ENCODE measurements at regions not wholly inside any gene's neighbourhood (a gene's known extent, or its start where the extent isn't known, plus 50 kb on each side); places are given as distances from the start of the nearest gene placed in this dataset.

- no peak overlapping the region for H3K27ac ChIP-seq
- WGBS (ENCODE audit: low lambda C conversion rate, missing lambda C conversion rate): 65% methylated on average over 6 of the region's 6 CpGs
- no peak overlapping the region for H3K4me3 ChIP-seq
Measured at GRCh38 chr5:109922381-109922995, 232.8 kb downstream of the MAN2A1 start.

GRCh38 chr5:109923205-109923604, 233.5 kb downstream of the MAN2A1 start:
- no peaks in the 10 kb centered on the region for H3K9me3 ChIP-seq (ENCODE audit: low read depth)
- no peak overlapping the region for H3K4me2 ChIP-seq
- no peaks in the 10 kb centered on the region for H3K9me2 ChIP-seq (replicated peaks; ENCODE audit: insufficient read depth)
- H3K27ac ChIP-seq: no peak overlapping the region
- no peaks in the 10 kb centered on the region for H3K79me2 ChIP-seq
- no peak overlapping the region for H3K4me3 ChIP-seq
- no peaks in the 10 kb centered on the region for H3K27me3 ChIP-seq
- 67% methylated on average over 1 of the region's 1 CpG for WGBS (ENCODE audit: low lambda C conversion rate, missing lambda C conversion rate)
- H2AFZ ChIP-seq: no peak overlapping the region
- no peaks in the 10 kb centered on the region for H3K36me3 ChIP-seq (replicated peaks; ENCODE audit: insufficient read depth, low read depth)
- H4K20me1 ChIP-seq (ENCODE audit: insufficient read depth, poor library complexity, severe bottlenecking): no peaks in the 10 kb centered on the region
- H3K4me1 ChIP-seq (ENCODE audit: insufficient read depth): no peaks in the 10 kb centered on the region
- DNase-seq (ENCODE audit: low spot score): no peak
- TF ChIP-seq CTCF (IDR thresholded peaks at IDR 0.05; ENCODE audit: poor library complexity) (no peak), EZH2 (IDR thresholded peaks at IDR 0.05; ENCODE audit: borderline replicate concordance) (no peak), EZH2phosphoT487 (IDR thresholded peaks at IDR 0.05; ENCODE audit: low read depth, severe bottlenecking, unreplicated experiment) (no peak)

More at GRCh38 chr5:109922381-109922995, 232.8 kb downstream of the MAN2A1 start:
- no peak for DNase-seq (ENCODE audit: low spot score)
- Histone ChIP-seq H3K4me1 (ENCODE audit: insufficient read depth) (no peaks in the 10 kb centered on the region), H3K79me2 (no peaks in the 10 kb centered on the region), H2AFZ (no peak overlapping the region), H3K9me3 (ENCODE audit: low read depth) (no peaks in the 10 kb centered on the region), H3K27me3 (no peaks in the 10 kb centered on the region), H3K9me2 (replicated peaks; ENCODE audit: insufficient read depth) (no peaks in the 10 kb centered on the region), H3K4me2 (no peak overlapping the region), H4K20me1 (ENCODE audit: insufficient read depth, poor library complexity, severe bottlenecking) (no peaks in the 10 kb centered on the region), H3K36me3 (replicated peaks; ENCODE audit: insufficient read depth, low read depth) (no peaks in the 10 kb centered on the region)
- TF ChIP-seq EZH2 (IDR thresholded peaks at IDR 0.05; ENCODE audit: borderline replicate concordance) (no peak), CTCF (IDR thresholded peaks at IDR 0.05; ENCODE audit: poor library complexity) (no peak), EZH2phosphoT487 (IDR thresholded peaks at IDR 0.05; ENCODE audit: low read depth, severe bottlenecking, unreplicated experiment) (no peak)

GRCh38 chr5:109924237-109925107, 234.7 kb downstream of the MAN2A1 start:
- no peak for TF ChIP-seq EZH2 (IDR thresholded peaks at IDR 0.05; ENCODE audit: borderline replicate concordance)
- TF ChIP-seq CTCF (IDR thresholded peaks at IDR 0.05; ENCODE audit: poor library complexity): no peak
- TF ChIP-seq EZH2phosphoT487 (IDR thresholded peaks at IDR 0.05; ENCODE audit: low read depth, severe bottlenecking, unreplicated experiment): no peak
- no peaks in the 10 kb centered on the region for H3K9me2 ChIP-seq (replicated peaks; ENCODE audit: insufficient read depth)

More at GRCh38 chr5:109924237-109925107, 234.7 kb downstream of the MAN2A1 start:
- DNase-seq (ENCODE audit: low spot score): no peak
- Histone ChIP-seq H3K27me3 (no peaks in the 10 kb centered on the region), H2AFZ (no peak overlapping the region), H3K4me3 (no peak overlapping the region), H3K4me2 (no peak overlapping the region), H3K9me3 (ENCODE audit: low read depth) (no peaks in the 10 kb centered on the region), H3K27ac (no peak overlapping the region), H3K36me3 (replicated peaks; ENCODE audit: insufficient read depth, low read depth) (no peaks in the 10 kb centered on the region), H3K79me2 (no peaks in the 10 kb centered on the region), H3K4me1 (ENCODE audit: insufficient read depth) (no peaks in the 10 kb centered on the region), H4K20me1 (ENCODE audit: insufficient read depth, poor library complexity, severe bottlenecking) (no peaks in the 10 kb centered on the region)
- WGBS (ENCODE audit: low lambda C conversion rate, missing lambda C conversion rate): 83% methylated on average over 7 of the region's 7 CpGs

Measured in hepatocyte (in vitro differentiated cells).